Fibroblast of peridontal ligament (primary cell): ENCODE measurements at regions not wholly inside any gene's neighbourhood (a gene's known extent, or its start where the extent isn't known, plus 50 kb on each side); places are given as distances from the start of the nearest gene placed in this dataset.

ENCODE experiments used
- DNase-seq: peaks from one replicate; pipeline ENCODE4 v3.0.0-alpha.2; 2010; ENCODE audit errors: extremely low read depth

GRCh38 chr7:113976508-113976907, 57.7 kb upstream of the PPP1R3A start:
- no peak for DNase-seq

GRCh38 chr7:113968713-113969112, 49.9 kb upstream of the PPP1R3A start:
- no peak for DNase-seq
